Muscle of leg (tissue), 3 donors: ENCODE measurements at regions not wholly inside any gene's neighbourhood (a gene's known extent, or its start where the extent isn't known, plus 50 kb on each side); places are given as distances from the start of the nearest gene placed in this dataset.
"Not testable (repeated sequence)": the region's sequence is repeated elsewhere in the genome, so short reads cannot be mapped to it uniquely, and the experiment has no call there.

Experiments used
- DNase-seq: peaks from one replicate; pipeline ENCODE4 v3.0.0; 2013
- H3K27ac ChIP-seq: one replicate; pipeline ENCODE4 v1.5.1; 2013; ENCODE audit warnings: mild to moderate bottlenecking, low read length, control low read depth
- H3K27me3 ChIP-seq: one replicate; pipeline ENCODE4 v1.6.1; 2013; ENCODE audit warnings: low read length; ENCODE audit not compliant: control insufficient read depth, insufficient read depth
- H3K36me3 ChIP-seq: one replicate; pipeline ENCODE4 v1.6.1; 2013; ENCODE audit warnings: low read length; ENCODE audit not compliant: control insufficient read depth, insufficient read depth
- H3K4me1 ChIP-seq: one replicate; pipeline ENCODE4 v1.6.1; 2013; ENCODE audit warnings: low read length; ENCODE audit not compliant: control insufficient read depth, insufficient read depth
- H3K4me3 ChIP-seq: one replicate; pipeline ENCODE4 v1.5.1; 2013; ENCODE audit warnings: low read length, control low read depth
- H3K9me3 ChIP-seq: replicated peaks from 2 replicates; pipeline ENCODE4 v1.6.1; 2013; ENCODE audit warnings: low read depth, low read length; ENCODE audit not compliant: control insufficient read depth
- WGBS: methylation state at CpG from one replicate; pipeline ENCODE4 v1.1.5; 2013; ENCODE audit warnings: missing lambda C conversion rate; ENCODE audit not compliant: insufficient coverage; 5-methylcytosine and 5-hydroxymethylcytosine counted together

DNA sequence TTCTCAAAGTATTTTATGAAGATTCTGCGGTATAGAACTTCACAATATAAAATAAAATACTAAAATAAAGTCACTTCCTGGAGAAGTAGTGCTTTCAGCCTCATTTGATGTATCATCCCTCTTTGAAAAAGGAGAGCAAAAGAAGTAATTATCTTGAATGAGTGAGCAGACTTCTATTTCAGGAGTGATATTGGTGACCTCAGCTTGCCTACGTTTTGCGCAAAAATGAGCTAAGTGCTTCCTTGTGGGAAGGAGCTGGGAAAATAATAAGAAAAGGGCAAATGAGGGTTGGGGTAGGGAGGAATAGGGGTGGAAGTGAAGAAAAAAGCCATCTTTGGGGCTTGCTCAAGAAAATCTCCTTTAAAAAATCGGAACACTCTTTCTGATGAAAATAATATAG lies 1773.6 kb downstream of the OLFM4 start:
- Histone ChIP-seq H3K4me1 (no peaks in the 10 kb centered on the region), H3K27ac (no peak overlapping the region), H3K36me3 (no peaks in the 10 kb centered on the region), H3K9me3 (no peaks in the 10 kb centered on the region), H3K27me3 (no peaks in the 10 kb centered on the region), H3K4me3 (no peak overlapping the region)
- no peak for DNase-seq
- 83% methylated on average over 2 of the region's 4 CpGs for WGBS

- H3K36me3 ChIP-seq: no peaks in the 10 kb centered on the region
- no peak overlapping the region for H3K27ac ChIP-seq
- DNase-seq: no peak
- no peaks in the 10 kb centered on the region for H3K4me1 ChIP-seq
- H3K9me3 ChIP-seq: no peaks in the 10 kb centered on the region
- H3K27me3 ChIP-seq: no peaks in the 10 kb centered on the region
- no CpG with 5 or more reads among the region's 3 CpGs for WGBS
- H3K4me3 ChIP-seq: no peak overlapping the region
These were observed 1777.1 kb downstream of the OLFM4 start for GRCh38 chr13:54805743-54806142.

DNA sequence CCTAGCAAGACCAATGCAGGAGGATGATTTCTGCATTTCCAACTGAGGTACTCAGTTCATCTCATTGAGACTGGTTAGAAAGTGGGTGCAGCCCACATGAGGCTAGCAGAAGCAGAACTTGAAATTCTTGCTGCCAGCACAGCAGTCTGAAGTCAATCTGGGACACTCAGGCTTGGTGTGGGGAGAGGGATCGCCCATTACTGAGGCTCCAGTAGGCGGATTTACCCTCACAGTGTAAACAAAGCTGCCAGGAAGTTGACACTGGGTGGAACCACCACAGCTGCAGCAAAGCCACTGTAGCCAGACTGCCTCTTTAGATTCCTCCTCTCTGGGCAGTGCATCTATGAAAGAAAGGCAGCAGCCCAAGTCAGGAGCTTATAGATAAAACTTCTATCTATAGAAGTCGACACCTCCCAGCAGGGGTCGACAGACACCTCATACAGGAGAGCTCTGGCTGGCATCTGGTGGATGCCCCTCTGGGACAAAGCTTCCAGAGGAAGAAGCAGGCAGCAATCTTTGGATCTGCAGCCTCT lies 1793.4 kb downstream of the OLFM4 start:
- WGBS: no CpG with 5 or more reads among the region's 4 CpGs
- H3K4me1 ChIP-seq, H3K27me3 ChIP-seq, H3K4me3 ChIP-seq, H3K27ac ChIP-seq, DNase-seq, H3K36me3 ChIP-seq: not testable (repeated sequence)
- H3K9me3 ChIP-seq: peaks cover 13% of the 10 kb centered on the region

DNA sequence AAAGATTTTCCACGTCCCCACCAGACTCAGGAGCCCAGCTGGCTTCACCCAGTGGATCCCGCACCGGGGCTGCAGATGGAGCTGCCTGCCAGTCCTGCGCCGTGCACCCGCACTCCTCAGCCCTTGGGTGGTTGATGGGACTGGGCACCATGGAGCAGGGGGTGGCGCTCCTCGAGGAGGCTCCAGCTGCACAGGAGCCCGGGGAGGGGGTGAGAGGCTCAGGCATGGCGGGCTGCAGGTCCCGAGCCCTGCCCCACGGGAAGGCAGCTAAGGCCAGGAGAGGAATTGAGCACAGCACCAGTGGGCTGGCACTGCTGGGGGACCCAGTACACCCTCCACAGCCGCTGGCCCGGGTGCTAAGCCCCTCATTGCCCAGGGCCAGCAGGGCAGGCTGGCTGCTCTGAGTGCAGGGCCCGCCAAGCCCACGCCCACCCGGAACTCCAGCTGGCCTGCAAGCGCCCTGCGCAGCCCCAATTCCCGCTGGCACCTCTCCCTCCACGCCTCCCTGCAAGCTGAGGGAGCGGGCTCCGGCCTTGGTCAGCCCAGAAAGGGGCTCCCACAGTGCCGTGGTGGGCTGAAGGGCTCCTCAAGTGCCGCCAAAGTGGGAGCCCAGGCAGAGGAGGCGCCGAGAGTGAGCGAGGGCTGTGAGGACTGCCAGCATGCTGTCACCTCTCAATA lies 1800.9 kb downstream of the OLFM4 start:
- H3K27ac ChIP-seq, H3K4me3 ChIP-seq, H3K4me1 ChIP-seq, DNase-seq, H3K27me3 ChIP-seq, H3K9me3 ChIP-seq, H3K36me3 ChIP-seq: not testable (repeated sequence)
- 94% methylated on average over 22 of the region's 28 CpGs for WGBS

GRCh38 chr13:54836273-54836672 lies 1807.7 kb downstream of the OLFM4 start:
- 87% methylated on average over 2 of the region's 4 CpGs for WGBS
- no peaks in the 10 kb centered on the region for H3K36me3 ChIP-seq
- DNase-seq: no peak
- H3K27ac ChIP-seq: no peak overlapping the region
- H3K4me3 ChIP-seq: no peak overlapping the region
- no peaks in the 10 kb centered on the region for H3K4me1 ChIP-seq
- no peaks in the 10 kb centered on the region for H3K9me3 ChIP-seq
- H3K27me3 ChIP-seq: no peaks in the 10 kb centered on the region

- no peaks in the 10 kb centered on the region for H3K9me3 ChIP-seq
- H3K27me3 ChIP-seq: no peaks in the 10 kb centered on the region
- H3K4me3 ChIP-seq: no peak overlapping the region
- DNase-seq: no peak
- H3K36me3 ChIP-seq: no peaks in the 10 kb centered on the region
- H3K27ac ChIP-seq: no peak overlapping the region
- no peaks in the 10 kb centered on the region for H3K4me1 ChIP-seq
These were observed 1813.1 kb downstream of the OLFM4 start for GRCh38 chr13:54841682-54842081.

GRCh38 chr13:54845351-54845965 lies 1816.8 kb downstream of the OLFM4 start:
- Histone ChIP-seq H3K4me1 (no peaks in the 10 kb centered on the region), H3K27me3 (no peaks in the 10 kb centered on the region), H3K36me3 (no peaks in the 10 kb centered on the region), H3K27ac (no peak overlapping the region), H3K9me3 (no peaks in the 10 kb centered on the region), H3K4me3 (no peak overlapping the region)
- DNase-seq: no peak
- no CpG with 5 or more reads among the region's 6 CpGs for WGBS

DNA sequence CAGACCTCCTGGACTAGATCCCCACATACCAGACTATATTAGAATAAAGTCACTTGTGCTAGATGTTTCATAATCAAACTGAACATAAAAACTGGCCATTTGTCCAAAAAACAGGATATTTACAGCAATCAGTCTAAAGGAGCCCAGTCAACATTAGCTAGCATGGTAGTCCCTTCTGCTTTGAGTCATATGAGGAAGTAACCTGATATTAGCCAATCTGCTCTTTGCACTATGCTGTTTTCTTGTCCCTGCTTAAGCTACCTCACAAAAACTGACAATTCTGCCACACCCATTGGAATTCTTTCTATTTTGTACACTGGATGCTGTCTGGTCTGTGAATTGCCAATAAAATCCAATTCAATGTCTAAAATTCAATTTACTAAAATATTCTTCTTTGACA lies 1824.2 kb downstream of the OLFM4 start:
- H3K4me3 ChIP-seq: no peak overlapping the region
- H3K9me3 ChIP-seq: no peaks in the 10 kb centered on the region
- no peaks in the 10 kb centered on the region for H3K27me3 ChIP-seq
- H3K27ac ChIP-seq: no peak overlapping the region
- no peaks in the 10 kb centered on the region for H3K36me3 ChIP-seq
- no peak for DNase-seq
- H3K4me1 ChIP-seq: no peaks in the 10 kb centered on the region

DNA sequence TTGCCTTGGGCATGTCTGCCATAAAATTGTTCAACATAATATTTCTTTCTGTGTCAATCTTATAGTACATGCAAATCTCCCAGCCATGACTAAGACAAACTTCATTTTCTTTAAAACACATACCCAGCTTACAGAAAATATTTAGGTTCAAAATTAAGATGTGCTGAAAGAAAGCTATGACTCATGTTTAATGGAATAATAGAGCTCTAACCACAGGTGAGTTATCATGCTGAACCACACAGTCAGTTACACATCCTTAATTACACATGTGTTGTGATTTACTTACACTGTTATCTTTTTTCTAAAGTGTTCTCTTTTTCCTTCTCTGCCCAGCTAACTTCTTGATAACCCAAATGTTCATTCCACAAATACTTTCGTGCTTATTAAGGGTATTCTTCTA lies 1831.2 kb downstream of the OLFM4 start:
- Histone ChIP-seq H3K36me3 (no peaks in the 10 kb centered on the region), H3K27me3 (no peaks in the 10 kb centered on the region), H3K4me3 (no peak overlapping the region), H3K9me3 (no peaks in the 10 kb centered on the region), H3K4me1 (no peaks in the 10 kb centered on the region), H3K27ac (no peak overlapping the region)
- no CpG with 5 or more reads among the region's 1 CpG for WGBS
- no peak for DNase-seq

- Histone ChIP-seq H3K36me3 (no peaks in the 10 kb centered on the region), H3K4me3 (no peak overlapping the region), H3K27me3 (no peaks in the 10 kb centered on the region), H3K27ac (no peak overlapping the region), H3K4me1 (no peaks in the 10 kb centered on the region), H3K9me3 (no peaks in the 10 kb centered on the region)
- no peak for DNase-seq
- WGBS: 85% methylated on average over 2 of the region's 3 CpGs
These were observed 1846.5 kb downstream of the OLFM4 start for GRCh38 chr13:54875111-54875510.

DNA sequence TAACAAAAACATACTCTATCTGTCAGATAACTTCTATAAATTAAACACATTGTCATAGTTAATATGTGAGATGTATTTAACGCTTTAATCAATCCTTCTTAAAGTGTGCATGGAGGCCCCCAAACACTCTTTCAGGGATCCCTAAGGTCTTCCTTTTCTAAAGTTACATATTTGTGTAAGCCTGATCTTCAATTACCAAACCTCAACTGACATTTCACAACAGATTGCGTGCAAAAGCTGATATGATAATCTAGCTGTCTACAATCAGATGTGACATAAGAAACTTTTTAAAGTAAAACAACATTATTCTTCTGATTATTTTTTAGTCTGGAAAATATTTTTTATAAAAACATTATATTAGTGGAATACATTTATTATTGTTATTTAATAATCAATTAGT lies 1850.4 kb downstream of the OLFM4 start:
- H3K9me3 ChIP-seq: peaks cover 4% of the 10 kb centered on the region
- no peak for DNase-seq
- WGBS: no CpG with 5 or more reads among the region's 2 CpGs
- H3K4me1 ChIP-seq: no peaks in the 10 kb centered on the region
- no peak overlapping the region for H3K4me3 ChIP-seq
- H3K27ac ChIP-seq: no peak overlapping the region
- H3K27me3 ChIP-seq: no peaks in the 10 kb centered on the region
- H3K36me3 ChIP-seq: no peaks in the 10 kb centered on the region
